Effector memory CD4-positive, alpha-beta T cell (primary cell): ENCODE measurements at regions not wholly inside any gene's neighbourhood (a gene's known extent, or its start where the extent isn't known, plus 50 kb on each side); places are given as distances from the start of the nearest gene placed in this dataset.

Source experiments
- DNase-seq, 3 donors: peaks; one replicate each; pipeline ENCODE4 v3.0.0-alpha.2; 2020
- H3K27ac ChIP-seq: 2 replicates; pipeline ENCODE4 v1.7.0; 2013; ENCODE audit warnings: mild to moderate bottlenecking, low read length, moderate library complexity; ENCODE audit not compliant: insufficient read depth, poor library complexity, severe bottlenecking
- H3K27me3 ChIP-seq: replicated peaks from 2 replicates; pipeline ENCODE4 v1.7.0; 2013; ENCODE audit warnings: mild to moderate bottlenecking, low read length; ENCODE audit not compliant: insufficient read depth, control insufficient read depth, poor library complexity, severe bottlenecking
- H3K36me3 ChIP-seq: 2 replicates; pipeline ENCODE4 v1.7.0; 2013; ENCODE audit warnings: mild to moderate bottlenecking, low read length, moderate library complexity; ENCODE audit not compliant: control insufficient read depth, insufficient read depth
- H3K4me1 ChIP-seq: 2 replicates; pipeline ENCODE4 v1.7.0; 2013; ENCODE audit warnings: low read length, mild to moderate bottlenecking; ENCODE audit not compliant: control insufficient read depth, insufficient read depth, poor library complexity, severe bottlenecking
- H3K4me3 ChIP-seq: 2 replicates; pipeline ENCODE4 v1.7.0; 2013; ENCODE audit warnings: low read length, low read depth, mild to moderate bottlenecking; ENCODE audit not compliant: insufficient read depth, poor library complexity, severe bottlenecking
- H3K9me3 ChIP-seq: 2 replicates; pipeline ENCODE4 v1.7.0; 2013; ENCODE audit warnings: mild to moderate bottlenecking, low read length, moderate library complexity; ENCODE audit not compliant: control insufficient read depth

GRCh38 chr6:71602385-71603007 lies 283.9 kb upstream of the RIMS1 start:
- no peaks in the 10 kb centered on the region for H3K9me3 ChIP-seq
- no peak overlapping the region for H3K27ac ChIP-seq
- DNase-seq: no peak

DNA sequence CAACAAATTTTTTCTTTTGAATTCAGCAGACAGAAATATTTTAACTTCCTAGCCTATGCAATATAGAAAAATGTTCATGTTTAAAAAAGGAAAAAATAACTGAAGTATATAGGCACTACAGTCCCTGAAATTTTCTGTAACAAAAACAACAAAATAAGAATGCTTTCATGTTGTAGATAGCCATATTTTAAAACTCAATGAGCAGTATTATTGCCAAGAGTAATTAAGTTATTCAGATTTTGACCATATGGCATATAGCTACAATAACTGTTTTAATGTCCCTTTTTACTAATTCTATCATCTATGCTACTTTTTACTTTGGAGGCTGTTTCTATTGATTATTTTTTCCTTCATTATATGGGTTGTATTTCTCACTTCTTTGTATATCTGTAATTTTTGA lies 283.3 kb upstream of the RIMS1 start:
- H3K27me3 ChIP-seq: no peaks in the 10 kb centered on the region
- no peaks in the 10 kb centered on the region for H3K9me3 ChIP-seq
- H3K36me3 ChIP-seq: no peaks in the 10 kb centered on the region
- H3K4me1 ChIP-seq: no peaks in the 10 kb centered on the region
- H3K27ac ChIP-seq: no peak overlapping the region
- H3K4me3 ChIP-seq: no peak overlapping the region
- DNase-seq: no peak

More at GRCh38 chr6:71602385-71603007, 283.9 kb upstream of the RIMS1 start:
- no peaks in the 10 kb centered on the region for H3K4me1 ChIP-seq
- H3K27me3 ChIP-seq: no peaks in the 10 kb centered on the region
- H3K36me3 ChIP-seq: no peaks in the 10 kb centered on the region
- no peak overlapping the region for H3K4me3 ChIP-seq

GRCh38 chr6:71608646-71609045 lies 277.7 kb upstream of the RIMS1 start:
- no peaks in the 10 kb centered on the region for H3K27me3 ChIP-seq
- H3K27ac ChIP-seq: no peak overlapping the region
- DNase-seq: no peak

DNA sequence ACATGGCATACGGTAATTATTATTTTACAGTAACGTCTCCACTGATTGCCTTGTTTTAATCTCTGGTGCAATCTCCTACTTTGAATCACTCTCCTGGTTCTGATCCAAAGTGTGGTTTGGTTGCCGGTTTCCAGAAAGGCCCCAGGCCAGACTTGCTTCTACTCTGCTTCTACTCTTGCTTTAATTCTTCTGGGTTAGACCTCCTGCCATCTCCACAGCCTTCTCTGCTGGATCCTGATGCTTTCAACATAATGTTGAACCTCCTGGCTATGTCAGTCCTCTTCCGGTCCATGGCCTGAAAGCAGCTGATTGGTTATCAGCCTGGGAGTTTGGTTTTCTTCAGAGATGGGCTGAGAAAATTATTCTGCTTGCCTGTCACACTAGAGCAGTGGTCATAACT lies 266.5 kb upstream of the RIMS1 start:
- H3K9me3 ChIP-seq: no peaks in the 10 kb centered on the region
- H3K4me3 ChIP-seq: no peak overlapping the region
- no peaks in the 10 kb centered on the region for H3K4me1 ChIP-seq
- DNase-seq: no peak
- no peak overlapping the region for H3K27ac ChIP-seq
- H3K27me3 ChIP-seq: no peaks in the 10 kb centered on the region
- H3K36me3 ChIP-seq: no peaks in the 10 kb centered on the region

More at GRCh38 chr6:71608646-71609045, 277.7 kb upstream of the RIMS1 start:
- H3K4me1 ChIP-seq: no peaks in the 10 kb centered on the region
- H3K4me3 ChIP-seq: no peak overlapping the region
- no peaks in the 10 kb centered on the region for H3K36me3 ChIP-seq
- H3K9me3 ChIP-seq: no peaks in the 10 kb centered on the region

DNA sequence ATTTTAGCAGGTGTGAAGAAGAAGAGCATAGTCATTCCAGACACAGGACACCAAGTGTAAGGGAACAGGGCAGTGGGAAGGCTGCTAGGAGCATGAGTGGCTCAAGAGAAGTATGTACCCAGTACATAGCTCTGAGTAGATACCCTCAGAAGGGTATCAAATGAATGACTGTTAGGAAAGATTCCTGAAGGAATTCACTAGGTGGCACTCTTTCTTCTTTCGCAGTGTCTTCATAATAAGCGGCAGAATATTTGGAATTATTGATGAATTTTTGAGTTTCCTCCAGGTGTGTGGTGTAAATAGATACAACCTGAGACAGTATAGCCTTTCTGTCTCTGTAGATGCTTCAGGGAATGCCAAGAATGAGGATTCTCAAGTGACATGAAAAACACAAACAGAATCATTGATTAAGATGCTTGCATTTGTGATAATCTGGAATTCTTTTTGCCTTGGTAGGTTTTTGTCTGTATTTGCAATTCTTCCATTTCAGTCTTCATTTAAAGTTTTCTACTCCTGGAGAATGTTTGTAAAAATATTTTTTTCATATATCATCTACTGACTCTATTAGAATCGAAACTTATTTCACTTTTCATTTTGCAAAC lies 264.3 kb upstream of the RIMS1 start:
- H3K27ac ChIP-seq: no peak overlapping the region
- no peak for DNase-seq
- H3K4me3 ChIP-seq: no peak overlapping the region
- no peaks in the 10 kb centered on the region for H3K9me3 ChIP-seq
- H3K36me3 ChIP-seq: no peaks in the 10 kb centered on the region
- H3K27me3 ChIP-seq: no peaks in the 10 kb centered on the region
- no peaks in the 10 kb centered on the region for H3K4me1 ChIP-seq

GRCh38 chr6:71642120-71642519 lies 244.2 kb upstream of the RIMS1 start:
- H3K36me3 ChIP-seq: no peaks in the 10 kb centered on the region
- no peaks in the 10 kb centered on the region for H3K27me3 ChIP-seq
- no peak overlapping the region for H3K4me3 ChIP-seq
- no peaks in the 10 kb centered on the region for H3K9me3 ChIP-seq
- H3K4me1 ChIP-seq: no peaks in the 10 kb centered on the region
- no peak overlapping the region for H3K27ac ChIP-seq
- no peak for DNase-seq

- Histone ChIP-seq H3K27ac (no peak overlapping the region), H3K4me3 (no peak overlapping the region), H3K4me1 (no peaks in the 10 kb centered on the region), H3K36me3 (no peaks in the 10 kb centered on the region), H3K9me3 (no peaks in the 10 kb centered on the region), H3K27me3 (no peaks in the 10 kb centered on the region)
- DNase-seq: no peak
Measured at GRCh38 chr6:71642793-71643192, 243.6 kb upstream of the RIMS1 start.

DNA sequence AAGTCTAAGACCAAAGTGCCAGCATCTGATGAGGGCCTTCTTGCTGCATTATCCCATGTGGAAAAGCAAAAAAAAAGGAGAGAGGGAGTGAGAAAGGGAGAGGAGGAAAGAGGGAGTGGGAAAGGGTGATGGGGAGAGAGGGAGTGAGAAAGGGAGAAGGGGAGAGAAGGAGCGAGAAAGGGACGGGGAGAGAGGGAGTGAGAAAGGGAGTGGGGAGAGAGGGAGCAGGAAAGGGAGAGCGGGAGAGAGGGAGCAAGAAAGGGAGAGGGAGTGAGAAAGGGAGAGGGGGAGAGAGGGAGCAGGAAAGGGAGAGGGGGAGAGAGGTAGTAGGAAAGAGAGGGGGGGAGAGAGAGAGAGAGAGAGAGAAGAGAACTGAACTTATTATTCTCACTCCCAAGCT lies 241.1 kb upstream of the RIMS1 start:
- Histone ChIP-seq H3K4me3 (no peak overlapping the region), H3K27me3 (no peaks in the 10 kb centered on the region), H3K4me1 (no peaks in the 10 kb centered on the region), H3K9me3 (no peaks in the 10 kb centered on the region), H3K27ac (no peak overlapping the region), H3K36me3 (no peaks in the 10 kb centered on the region)
- no peak for DNase-seq

DNA sequence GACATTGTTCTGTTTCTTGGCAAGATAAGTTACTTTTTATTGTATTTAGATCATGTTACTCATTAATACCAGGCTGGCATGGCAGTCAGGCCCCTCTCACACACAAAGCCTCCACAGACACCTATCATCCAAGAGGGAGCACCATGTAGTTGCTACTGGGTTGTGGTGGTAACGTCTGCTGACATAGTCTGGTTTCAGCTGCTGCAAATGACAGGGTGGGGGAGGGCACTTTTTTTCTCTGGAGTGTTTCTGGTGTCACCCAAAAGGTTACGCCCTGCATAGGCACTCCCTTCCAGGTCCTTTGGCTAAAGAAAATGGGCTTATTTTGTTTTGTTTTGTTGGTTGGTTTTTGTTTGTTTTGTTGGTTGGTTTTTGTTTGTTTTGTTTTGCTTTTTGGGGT lies 236.4 kb upstream of the RIMS1 start:
- Histone ChIP-seq H3K9me3 (no peaks in the 10 kb centered on the region), H3K36me3 (no peaks in the 10 kb centered on the region), H3K4me1 (no peaks in the 10 kb centered on the region), H3K27ac (no peak overlapping the region), H3K4me3 (no peak overlapping the region), H3K27me3 (no peaks in the 10 kb centered on the region)
- no peak for DNase-seq

- Histone ChIP-seq H3K27ac (no peak overlapping the region), H3K36me3 (no peaks in the 10 kb centered on the region), H3K4me3 (no peak overlapping the region), H3K27me3 (no peaks in the 10 kb centered on the region), H3K4me1 (no peaks in the 10 kb centered on the region), H3K9me3 (no peaks in the 10 kb centered on the region)
- no peak for DNase-seq
Measured at GRCh38 chr6:71651636-71652035, 234.7 kb upstream of the RIMS1 start.
